GM19240 (cell line): ENCODE measurements at regions not wholly inside any gene's neighbourhood (a gene's known extent, or its start where the extent isn't known, plus 50 kb on each side); places are given as distances from the start of the nearest gene placed in this dataset.
"Not testable (repeated sequence)": the region's sequence is repeated elsewhere in the genome, so short reads cannot be mapped to it uniquely, and the experiment has no call there.

Experiments
- DNase-seq: peaks from one replicate; pipeline ENCODE4 v3.0.0; 2011; ENCODE audit warnings: low spot score; ENCODE audit not compliant: insufficient read length

DNA sequence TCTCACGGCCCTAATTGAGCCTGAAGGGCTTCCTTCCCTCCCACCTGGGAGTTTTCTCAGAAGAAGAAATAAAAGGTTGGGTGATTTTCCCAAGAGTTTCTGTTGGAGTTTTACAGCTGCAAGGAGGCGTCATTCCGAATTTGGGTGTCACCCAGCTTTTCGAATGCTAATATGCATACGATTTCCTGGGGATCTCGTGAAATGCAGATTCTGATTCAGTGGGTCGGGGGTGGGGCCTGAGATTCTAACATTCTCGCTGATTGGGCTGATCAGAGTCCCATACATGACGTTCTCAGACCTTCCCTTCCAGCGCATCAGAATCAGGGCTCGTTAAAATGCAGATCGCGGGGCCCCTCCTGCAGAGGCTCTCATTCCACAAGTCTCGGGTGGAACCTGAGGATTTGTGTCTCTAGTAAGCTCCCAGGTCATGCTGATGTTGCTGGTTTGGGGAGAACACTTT lies 125.8 kb upstream of the STX18 start:
- no peak for DNase-seq

DNA sequence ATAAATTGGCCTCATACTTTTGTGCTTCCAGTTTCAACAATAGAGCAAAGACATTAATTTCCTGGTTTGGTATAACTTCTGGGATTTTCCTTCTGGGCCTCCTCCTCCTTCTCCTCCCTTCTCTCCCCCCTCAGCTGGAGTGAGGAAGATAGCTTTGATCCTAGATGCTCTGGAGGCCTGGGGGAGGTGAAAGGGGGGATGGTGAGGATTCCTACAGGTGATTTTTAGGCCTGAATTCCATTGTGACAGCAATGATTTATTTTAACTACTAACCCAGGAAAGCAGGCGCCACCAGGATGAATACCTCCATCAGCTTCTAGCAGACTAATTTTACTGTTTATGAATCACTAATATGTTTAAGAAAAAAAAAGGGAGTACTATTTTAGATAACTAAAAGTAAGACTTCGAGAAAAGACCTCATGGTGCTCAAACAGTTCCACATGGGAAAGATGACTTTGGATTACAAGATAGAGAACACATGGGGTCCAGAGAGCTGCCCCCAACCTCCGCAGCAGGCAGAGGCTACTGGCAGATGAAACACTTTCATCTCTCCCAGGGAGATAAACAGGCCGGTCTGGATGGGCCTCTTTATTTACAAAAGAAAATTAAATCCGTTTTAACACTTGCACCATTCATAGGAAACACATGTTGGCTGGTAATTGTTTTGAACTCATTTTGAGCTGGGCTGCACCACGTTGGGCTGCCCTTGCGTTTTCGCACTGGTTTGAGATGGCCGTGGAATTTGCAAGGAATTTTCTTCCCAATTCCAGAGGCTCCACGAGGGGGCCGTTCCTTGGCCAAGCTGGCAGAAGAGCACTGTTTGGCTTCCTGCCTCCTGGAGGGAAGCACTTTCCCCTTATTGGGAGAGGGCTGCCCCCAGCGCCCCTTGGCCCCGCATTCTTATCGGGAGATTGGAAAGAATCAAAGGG lies 125.1 kb upstream of the STX18 start:
- no peak for DNase-seq

DNA sequence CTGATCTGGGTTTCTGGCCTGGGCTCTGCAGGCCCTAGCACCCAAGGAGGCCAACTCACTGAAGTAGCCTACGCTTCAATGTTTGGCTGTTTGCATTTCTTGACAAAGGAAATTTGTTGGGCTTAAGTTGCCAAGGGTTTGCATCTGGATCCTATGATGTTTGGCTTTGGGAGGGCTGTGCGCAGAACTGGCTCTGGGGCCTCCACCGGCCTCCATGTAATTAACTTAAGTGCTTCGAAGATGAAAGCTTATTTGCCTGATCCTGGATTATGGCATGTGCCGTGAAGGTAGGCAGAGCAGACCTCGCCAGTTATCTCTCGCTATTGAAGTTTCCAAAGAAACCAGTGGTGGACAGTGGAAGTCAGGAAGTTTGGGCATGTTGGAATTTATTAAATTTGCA lies 124.3 kb upstream of the STX18 start:
- DNase-seq: no peak

DNA sequence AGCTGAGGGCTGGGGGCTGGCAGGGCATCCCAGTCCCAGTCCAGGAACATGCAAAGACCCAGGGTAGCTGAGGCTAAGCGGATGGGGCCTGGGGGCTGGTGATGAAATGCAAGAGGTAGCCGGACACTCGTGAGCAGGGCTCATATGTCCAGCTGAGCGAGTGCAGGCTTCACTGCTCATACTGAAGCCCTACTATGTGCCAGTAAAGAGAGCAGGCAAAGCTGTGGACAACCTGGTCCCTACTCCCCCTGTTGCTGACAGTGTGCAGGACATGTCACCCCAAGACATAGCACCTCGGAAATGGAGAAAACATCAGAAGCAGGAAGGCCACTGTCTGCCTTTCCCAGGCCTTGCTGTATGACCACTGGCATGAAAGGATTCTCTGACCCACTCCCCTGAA lies 122.4 kb upstream of the STX18 start:
- no peak for DNase-seq

DNA sequence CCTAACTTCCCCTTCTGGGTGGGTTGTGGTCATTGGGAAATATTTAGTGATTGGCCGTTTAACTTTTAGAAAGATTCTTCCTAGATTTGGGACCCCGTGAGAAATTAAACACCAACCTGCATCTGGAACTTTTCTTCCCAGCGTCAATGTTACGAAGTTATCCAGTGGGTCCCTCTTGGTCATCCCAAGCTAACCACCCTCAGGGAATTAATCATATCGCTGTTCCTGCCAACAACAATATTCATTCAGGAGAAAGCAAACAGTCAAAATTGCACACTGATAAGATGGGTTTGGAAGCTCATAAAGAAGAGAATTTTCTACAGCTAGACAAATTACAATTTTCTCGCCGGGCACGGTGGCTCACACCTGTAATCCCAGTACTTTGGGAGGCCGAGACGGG lies 121.2 kb upstream of the STX18 start:
- DNase-seq: no peak

DNA sequence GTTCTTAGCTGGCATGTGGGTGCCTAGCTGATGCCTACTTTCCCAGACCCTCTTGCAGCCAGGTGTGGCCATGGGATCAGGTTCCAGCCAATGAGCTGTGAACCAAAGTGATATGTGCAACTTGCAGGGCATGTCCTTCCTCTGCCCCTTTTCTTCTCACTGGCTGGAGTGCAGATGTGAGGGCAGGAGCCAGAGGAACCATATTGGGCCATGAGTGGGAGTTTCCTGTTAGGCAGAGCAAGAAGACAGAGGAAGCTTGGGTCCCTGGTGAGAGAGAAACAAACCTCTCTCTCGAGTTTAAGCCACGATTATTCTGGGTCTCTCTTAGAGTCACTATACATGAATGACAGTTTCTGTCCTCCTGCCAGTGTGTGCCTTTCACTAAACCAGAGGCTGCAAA lies 120.4 kb upstream of the STX18 start:
- DNase-seq: no peak

DNA sequence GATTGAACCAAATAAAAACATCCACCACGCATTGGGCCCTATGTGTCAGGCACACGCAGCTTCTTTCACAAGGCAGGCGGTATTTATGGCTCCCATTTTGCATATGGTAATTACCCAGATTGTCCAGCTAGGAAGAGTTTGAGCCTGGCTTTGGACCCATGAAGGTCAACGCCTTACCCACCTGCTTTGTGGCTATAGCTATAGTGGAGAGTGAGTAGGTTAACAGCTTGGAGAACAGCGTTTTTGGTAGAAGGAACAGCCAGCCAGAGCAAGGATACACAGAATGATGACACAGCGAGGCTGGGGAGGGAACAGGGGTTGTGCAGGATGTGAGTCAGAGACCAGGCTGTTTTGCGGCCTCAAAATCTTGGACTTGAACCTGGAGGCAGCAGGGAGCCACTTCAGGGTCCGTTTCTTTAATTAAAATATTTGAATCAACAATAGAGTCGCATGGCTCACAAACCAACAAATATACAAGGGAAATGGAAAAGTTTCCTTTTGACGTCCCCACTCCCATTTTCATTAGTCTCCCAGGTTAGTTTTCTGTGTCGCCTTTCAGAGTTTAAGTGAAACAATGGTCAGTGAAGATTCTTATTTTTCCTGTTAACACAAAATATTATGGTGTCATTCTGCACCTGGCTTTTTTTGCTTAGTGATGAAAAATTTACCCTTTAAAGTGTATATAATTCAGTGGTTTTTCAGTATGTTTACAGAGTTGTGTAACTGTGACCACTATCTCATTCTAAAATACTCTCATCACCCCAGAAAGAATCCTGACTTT lies 118.2 kb upstream of the STX18 start:
- no peak for DNase-seq

DNA sequence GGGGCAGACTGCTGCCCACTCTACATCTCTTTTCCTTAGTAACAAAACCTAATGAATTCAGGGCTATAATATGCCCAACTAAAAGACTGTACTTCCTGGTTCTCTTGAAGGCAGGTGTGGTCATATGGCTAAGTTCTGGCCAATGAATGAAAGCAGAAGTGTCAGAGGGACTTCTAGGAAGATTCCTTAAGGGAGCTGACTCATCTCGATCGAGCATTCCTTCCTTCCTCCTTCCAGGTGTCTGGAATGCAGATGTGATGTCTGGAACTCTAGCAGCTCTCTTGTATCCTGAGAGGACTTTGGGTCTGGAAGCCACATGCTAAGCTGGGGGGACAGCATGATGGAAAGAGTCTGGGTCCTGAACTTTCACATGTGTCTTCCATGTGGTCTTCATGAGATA lies 116.2 kb upstream of the STX18 start:
- no peak for DNase-seq

DNA sequence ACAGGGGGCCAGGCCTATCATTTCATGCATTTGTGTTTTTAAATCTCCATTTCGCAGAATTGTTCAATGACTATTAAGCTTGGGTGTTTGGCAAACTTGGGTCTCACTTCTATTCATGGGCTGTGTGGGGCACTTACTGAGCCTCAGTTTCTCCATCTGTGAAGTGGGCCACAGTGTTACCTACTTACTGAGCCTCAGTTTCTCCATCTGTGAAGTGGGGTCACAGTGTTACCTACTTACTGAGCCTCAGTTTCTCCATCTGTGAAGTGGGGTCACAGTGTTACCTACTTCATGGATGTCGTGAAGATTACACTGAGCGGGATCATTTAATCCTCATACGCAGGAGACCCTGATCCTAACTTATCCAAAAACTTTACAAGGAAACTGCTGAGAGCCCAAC lies 115.1 kb upstream of the STX18 start:
- DNase-seq: no peak

DNA sequence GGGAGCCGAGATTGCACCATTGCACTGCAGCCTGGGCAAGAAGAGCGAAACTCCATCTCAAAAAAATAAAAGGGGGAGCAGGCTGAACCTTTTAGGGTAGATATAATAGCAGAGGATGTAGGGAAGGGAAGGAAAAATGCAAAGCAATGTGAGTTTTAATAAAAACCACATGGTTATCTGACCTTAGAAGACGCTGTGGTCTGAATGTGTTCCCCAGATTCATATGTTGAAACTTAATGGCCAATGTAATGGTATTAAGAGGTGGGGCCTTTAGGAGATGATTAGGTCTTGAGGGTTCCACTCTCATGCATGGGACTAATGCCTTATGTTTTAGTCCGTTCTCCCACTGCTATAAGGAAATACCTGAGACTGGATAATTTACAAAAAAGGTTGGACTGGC lies 114.1 kb upstream of the STX18 start:
- no peak for DNase-seq

DNA sequence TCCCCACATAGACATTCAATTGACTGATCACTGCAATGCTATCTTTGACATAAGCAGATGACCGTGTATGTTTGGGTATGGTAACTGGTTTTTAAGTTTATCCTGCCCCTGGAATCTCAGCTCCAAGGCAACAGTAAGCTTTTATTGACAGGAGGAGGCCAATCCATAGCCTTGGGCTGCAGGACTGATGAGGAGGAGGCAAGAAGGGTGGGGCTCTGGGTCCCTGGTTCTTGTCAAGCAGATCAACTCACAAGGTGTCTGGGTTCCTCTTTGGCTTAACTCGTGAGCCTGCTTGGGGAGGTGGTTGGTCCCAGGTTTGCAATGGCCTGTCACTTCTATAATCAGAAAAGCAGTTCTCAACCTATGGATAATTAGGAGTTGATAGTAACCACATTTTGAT lies 113.2 kb upstream of the STX18 start:
- DNase-seq: no peak

DNA sequence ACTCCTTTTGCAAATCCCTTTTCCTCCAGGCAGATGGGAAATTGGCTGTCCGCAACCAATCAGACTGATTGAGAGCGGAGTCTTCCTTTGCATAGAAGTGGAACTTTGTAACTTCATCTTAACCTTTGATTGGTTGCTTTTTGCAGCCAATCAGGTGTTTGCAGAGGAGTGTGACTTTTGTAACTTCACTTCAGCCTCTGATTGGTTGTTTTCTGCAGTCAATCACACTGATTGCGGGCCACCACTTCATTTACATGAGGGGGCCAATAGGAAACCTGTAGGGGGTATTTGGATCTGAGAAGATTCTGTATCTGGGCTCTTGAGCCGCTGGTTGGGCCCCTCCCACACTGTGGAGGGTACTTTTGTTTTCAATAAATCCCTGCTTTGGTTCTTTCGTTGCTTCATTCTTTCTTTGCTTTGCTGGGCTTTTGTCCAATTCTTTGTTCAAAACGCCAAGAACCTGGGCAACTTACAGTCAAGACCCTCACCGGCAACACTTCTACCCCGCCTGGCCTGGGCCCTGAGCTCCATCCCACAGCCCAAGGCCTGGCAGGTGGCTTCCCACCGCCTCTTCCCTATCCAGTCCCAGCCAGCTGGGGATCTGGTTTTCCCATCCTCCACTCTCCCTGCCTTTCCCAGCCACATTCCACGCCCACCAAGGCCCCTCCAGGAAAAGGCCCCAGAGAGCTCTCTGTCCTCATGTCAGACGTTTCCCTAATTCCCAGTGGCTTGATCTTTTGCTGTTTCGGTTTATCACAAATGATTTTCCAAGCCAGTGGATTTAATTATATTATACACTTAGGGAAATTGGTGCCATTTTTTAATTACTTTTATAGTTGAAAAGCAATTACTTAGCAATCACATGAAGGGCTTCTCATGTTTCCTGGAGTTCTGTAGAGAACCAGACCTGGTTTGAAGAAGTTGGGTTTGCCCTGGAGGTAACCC lies 110.2 kb upstream of the STX18 start:
- DNase-seq: no peak

DNA sequence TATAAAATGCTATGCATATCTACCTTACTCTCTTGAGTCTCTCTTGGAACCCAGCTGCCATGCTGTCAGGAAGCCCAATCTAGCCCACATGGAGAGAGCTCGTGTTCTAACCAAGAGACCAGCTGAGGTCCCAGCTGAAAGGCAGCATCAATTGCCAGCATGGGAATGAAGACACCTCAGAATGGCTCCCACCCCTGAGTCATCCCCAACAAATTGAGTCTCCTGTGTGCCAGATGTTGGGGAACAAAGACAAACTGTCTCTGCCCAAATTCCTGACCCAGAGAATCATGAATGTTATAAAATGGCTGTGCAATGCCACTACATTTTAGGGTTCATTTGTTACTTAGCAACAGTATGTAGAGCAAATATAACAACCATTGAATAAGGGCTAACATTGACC lies 105.2 kb upstream of the STX18 start:
- DNase-seq: no peak

DNA sequence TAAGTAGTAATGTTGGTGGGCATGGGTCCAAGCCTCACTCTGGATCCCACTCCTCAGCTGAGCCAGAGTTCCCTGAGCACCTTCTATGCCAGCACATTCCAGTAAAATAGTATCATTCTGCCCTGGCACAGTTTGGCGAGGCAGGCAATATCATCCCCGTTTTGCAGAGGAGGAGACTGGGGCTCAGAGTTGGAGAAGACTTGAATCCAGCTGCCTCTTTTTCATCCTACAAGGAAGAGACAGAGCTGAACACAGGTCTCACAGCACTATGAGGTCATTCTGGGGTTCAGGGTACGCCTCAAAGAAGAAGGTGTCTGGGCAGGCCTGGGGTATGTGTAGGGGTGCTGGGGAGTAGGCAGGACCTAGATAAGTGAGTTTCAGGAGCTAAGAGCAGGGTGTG lies 103.9 kb upstream of the STX18 start:
- no peak for DNase-seq

DNA sequence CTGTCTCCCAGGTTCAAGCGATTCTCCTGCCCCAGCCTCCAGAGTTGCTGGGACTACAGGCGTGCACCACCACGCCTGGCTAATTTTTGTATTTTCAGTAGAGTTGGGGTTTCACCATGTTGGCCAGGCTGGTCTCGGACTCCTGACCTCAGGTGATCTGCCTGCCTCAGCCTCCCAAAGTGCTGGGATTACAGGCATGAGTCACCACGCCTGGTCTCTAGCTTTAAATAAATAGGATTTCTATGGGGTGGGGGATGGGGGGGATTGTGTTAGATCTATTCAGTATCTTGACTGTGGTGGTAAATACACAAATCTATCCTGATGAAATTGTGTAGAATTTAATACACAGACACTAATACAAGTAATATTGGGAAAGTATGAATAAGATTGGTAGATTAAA lies 102.4 kb upstream of the STX18 start:
- DNase-seq: not testable (repeated sequence)

DNA sequence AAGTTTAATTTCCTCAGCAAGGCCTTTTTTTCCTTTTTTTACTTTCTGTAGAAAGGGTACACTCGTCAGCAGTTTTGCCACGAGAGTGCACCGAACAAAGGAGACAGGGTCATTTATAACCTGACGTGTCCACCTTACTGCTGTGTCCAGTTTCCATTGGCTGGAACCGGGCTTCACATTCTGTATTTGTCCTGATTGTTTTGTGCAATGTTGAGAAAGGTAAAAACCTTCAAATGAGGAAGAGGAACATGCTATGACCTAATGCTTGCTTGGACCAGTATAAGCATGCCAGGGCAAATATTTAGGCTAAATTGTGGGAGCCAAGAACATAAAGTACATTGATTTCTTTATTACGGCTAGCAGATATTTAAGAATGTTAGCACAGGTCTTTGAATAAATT lies 101.9 kb upstream of the STX18 start:
- DNase-seq: not testable (repeated sequence)

DNA sequence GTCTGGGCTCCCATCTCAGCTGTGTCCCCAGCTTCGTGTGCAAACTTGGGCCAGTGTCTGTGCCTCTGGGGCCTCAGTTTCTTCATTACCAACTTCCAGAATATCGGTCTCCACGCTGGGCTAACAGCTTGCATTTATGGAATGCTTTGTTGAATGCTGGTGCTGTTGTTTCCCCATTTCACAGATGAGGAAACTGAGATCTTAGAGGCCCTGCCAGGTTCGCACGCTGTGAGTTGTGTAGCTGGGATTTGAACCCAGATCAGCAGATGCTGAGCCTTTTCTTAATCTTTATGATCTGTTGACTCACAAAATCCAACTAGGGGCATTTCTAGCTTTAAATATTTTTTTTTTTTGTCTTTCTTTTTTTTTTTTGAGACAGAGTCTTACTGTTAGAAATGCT lies 101.5 kb upstream of the STX18 start:
- no peak for DNase-seq

DNA sequence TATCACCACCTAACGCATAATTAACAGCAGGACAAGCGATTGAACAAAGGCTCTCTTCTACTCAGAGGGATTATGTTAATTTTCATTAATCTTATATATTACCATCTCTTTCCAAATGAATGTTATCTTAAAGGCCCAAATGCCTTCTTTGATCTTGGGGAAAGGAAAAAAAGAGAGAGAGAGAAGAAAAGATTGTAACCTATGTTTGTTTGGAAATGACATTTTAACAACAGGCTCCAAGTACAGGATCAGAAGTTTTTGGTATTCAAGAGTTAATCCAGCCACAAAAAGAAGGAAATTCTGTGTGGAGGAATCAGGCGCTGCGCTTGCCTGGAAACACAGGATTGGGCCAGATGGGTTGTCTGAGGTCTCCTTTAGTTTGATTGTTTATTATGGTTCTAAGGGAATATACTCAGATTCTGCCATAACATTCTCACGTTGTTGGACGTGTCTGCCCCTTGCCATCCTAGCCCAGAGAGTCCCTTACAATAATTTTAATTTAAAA lies 100.7 kb upstream of the STX18 start:
- DNase-seq: no peak

DNA sequence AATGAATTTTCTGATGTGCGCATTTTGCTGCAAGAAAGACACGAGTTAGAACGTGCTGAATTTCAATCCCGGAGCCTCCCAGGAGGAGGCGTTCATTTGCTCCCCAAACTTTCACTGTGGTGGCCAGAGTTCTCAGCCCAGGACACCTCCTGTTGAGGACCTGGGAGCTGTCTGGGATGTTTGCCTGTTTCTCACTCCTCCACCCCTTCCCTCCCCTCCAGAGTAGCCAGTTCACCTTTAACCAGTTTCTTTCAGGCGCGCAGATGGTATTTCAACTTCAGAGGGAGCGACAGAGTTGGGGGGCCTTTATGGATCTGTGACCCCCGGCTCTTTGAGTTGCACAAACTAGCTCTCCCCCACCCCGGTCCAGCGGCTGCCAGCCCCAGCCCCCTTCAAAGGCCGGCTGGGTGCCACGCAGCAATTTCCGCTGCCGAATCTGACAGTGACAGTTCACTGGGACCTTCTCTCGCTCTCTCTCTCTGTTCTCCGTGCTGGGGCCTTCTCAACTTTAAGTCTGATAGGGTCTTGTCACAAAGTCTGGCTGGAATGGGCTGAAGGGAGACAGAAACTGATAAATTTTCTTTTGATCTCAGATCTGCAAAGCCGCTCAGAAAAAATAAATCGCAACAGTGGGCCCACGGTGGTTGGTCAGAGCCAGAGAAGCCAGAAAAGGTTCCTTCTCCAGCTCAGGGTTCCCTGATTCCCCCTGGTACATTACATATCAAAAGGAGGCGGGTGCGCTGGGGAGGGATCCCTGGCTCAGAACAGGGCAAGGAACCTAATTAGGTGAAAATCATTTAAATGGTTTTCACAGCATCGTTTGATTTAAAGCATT lies 100.0 kb upstream of the STX18 start:
- no peak for DNase-seq

DNA sequence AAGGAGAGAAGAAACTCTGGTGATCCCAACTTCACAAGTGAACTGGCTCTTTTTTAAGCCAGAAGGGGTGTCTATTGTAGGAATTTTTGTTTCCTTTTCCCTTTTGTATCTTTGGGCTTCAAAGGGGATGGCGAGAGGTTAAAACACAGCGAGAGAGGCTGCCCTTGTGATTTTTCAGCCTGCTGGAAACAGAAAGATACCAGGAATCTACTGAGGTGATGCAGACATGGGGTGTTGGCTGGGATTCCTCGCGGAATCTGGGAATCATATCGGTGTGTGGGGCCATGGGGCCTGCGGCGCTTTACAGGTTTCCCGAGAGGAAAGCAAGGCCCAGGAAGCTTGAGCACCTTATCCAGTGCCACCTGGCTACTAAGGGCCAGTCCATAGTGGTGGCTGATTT lies 99.4 kb upstream of the STX18 start:
- DNase-seq: no peak
